ENCODE measurements at regions not wholly inside any gene's neighbourhood (a gene's known extent, or its start where the extent isn't known, plus 50 kb on each side); places are given as distances from the start of the nearest gene placed in this dataset.

DNA sequence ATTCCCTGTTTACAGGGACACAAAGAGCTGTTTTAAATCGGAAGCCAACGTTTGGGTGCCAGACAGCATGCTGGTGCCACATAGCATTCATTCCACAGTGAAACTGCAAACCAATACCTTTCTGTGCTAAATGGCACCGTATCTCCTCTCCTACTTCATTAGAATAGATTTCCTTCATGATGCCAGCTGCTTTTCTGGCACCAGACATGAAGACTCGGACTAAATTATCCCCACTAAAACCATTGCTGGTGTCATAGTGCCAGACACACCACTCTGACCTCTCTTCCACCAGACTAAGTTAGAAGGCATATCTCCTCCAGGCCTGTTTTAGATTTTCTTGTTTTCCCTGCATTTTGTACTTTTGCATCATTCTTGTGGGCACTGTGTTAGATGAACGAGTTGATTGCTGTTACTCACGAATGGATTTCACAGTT lies 155.1 kb downstream of the ETV1 start:
- TF ChIP-seq EZH2phosphoT487 (IDR thresholded peaks at IDR 0.05; ENCODE audit: low read length) (no peak), EZH2 (optimal IDR thresholded peaks at IDR 0.05; ENCODE audit: low read depth, low read length) (no peak)
- TF ChIP-seq, protein P1, sequence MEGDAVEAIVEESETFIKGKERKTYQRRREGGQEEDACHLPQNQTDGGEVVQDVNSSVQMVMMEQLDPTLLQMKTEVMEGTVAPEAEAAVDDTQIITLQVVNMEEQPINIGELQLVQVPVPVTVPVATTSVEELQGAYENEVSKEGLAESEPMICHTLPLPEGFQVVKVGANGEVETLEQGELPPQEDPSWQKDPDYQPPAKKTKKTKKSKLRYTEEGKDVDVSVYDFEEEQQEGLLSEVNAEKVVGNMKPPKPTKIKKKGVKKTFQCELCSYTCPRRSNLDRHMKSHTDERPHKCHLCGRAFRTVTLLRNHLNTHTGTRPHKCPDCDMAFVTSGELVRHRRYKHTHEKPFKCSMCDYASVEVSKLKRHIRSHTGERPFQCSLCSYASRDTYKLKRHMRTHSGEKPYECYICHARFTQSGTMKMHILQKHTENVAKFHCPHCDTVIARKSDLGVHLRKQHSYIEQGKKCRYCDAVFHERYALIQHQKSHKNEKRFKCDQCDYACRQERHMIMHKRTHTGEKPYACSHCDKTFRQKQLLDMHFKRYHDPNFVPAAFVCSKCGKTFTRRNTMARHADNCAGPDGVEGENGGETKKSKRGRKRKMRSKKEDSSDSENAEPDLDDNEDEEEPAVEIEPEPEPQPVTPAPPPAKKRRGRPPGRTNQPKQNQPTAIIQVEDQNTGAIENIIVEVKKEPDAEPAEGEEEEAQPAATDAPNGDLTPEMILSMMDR (IDR thresholded peaks at IDR 0.05; ENCODE audit: low read length) = no peak
- no peaks in the 10 kb centered on the region for H4K20me1 ChIP-seq (ENCODE audit: insufficient read depth, low read length)
- no peak overlapping the region for H3K4me2 ChIP-seq (ENCODE audit: low read depth, low read length)
- H3K9me2 ChIP-seq (replicated peaks; ENCODE audit: insufficient read depth, low read length) = no peaks in the 10 kb centered on the region
- no peaks in the 10 kb centered on the region for H3K9me3 ChIP-seq (replicated peaks; ENCODE audit: insufficient read depth, low read length)
- no peak for DNase-seq
- no peaks in the 10 kb centered on the region for H3K27me3 ChIP-seq (replicated peaks; ENCODE audit: insufficient read depth, low read length)
- H3K9ac ChIP-seq (ENCODE audit: low read length) = no peak overlapping the region
- H3F3A ChIP-seq (ENCODE audit: insufficient read depth, low read length) = no peaks in the 10 kb centered on the region
- no peak overlapping the region for H3K4me3 ChIP-seq (ENCODE audit: low read length)
- no peak overlapping the region for H3K27ac ChIP-seq (ENCODE audit: low read length)
- no peak overlapping the region for H2AFZ ChIP-seq (ENCODE audit: low read length)
- no peaks in the 10 kb centered on the region for H3K79me2 ChIP-seq (ENCODE audit: low read length)
- no peaks in the 10 kb centered on the region for H3K36me3 ChIP-seq (replicated peaks; ENCODE audit: insufficient read depth, low read length)
- H3K4me1 ChIP-seq (ENCODE audit: low read length) = no peaks in the 10 kb centered on the region

DNA sequence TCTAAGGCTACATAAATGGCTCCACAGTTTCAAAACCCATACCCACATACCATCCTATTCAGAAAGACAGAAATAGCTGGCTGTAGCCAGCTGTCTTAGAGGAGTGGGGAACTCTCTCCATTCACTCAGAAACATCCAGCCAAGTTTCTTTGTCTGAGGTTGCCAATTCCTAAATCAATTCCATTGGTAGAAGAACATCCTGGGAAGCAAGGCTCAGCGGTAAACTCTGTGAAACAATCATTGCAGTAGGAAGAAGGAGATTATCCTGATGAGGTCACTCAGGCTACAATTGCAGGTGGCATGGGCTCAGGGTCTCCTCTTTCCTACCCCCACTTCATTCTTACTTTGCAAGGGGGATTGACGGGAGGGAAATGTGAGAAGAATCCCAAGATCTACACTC lies 154.0 kb downstream of the ETV1 start:
- Histone ChIP-seq H2AFZ (ENCODE audit: low read length) (no peak overlapping the region), H3K9me3 (replicated peaks; ENCODE audit: insufficient read depth, low read length) (no peaks in the 10 kb centered on the region), H3F3A (ENCODE audit: insufficient read depth, low read length) (no peaks in the 10 kb centered on the region), H3K27ac (ENCODE audit: low read length) (no peak overlapping the region), H3K4me1 (ENCODE audit: low read length) (no peaks in the 10 kb centered on the region), H3K9me2 (replicated peaks; ENCODE audit: insufficient read depth, low read length) (no peaks in the 10 kb centered on the region), H3K36me3 (replicated peaks; ENCODE audit: insufficient read depth, low read length) (no peaks in the 10 kb centered on the region), H3K4me3 (ENCODE audit: low read length) (no peak overlapping the region), H3K27me3 (replicated peaks; ENCODE audit: insufficient read depth, low read length) (no peaks in the 10 kb centered on the region), H3K9ac (ENCODE audit: low read length) (no peak overlapping the region), H3K79me2 (ENCODE audit: low read length) (no peaks in the 10 kb centered on the region), H4K20me1 (ENCODE audit: insufficient read depth, low read length) (no peaks in the 10 kb centered on the region), H3K4me2 (ENCODE audit: low read depth, low read length) (no peak overlapping the region)
- TF ChIP-seq, protein P1 (IDR thresholded peaks at IDR 0.05; ENCODE audit: low read length) = no peak
- TF ChIP-seq EZH2 (optimal IDR thresholded peaks at IDR 0.05; ENCODE audit: low read depth, low read length) (no peak), EZH2phosphoT487 (IDR thresholded peaks at IDR 0.05; ENCODE audit: low read length) (no peak)
- no peak for DNase-seq

DNA sequence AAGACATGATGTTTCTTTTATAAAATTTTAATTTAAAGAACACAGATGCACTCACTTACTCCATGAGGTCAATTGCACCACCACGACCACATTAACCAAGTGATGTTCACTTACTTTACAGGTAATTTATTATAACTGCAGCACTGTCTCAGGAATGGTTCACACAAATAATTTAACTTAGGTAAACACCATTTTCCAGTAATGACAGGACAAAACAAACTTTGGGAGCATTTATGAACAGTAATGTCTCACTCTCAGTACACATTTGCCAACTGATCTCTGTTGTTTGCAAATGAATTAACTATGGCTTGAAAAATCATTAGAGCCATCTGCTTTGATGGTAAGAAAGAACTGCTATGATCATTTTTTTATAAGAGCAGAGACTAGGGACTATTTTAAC lies 150.4 kb downstream of the ETV1 start:
- Histone ChIP-seq H3K9me2 (replicated peaks; ENCODE audit: insufficient read depth, low read length) (no peaks in the 10 kb centered on the region), H3K4me3 (ENCODE audit: low read length) (no peak overlapping the region), H2AFZ (ENCODE audit: low read length) (no peak overlapping the region), H3K27ac (ENCODE audit: low read length) (no peak overlapping the region), H3K9me3 (replicated peaks; ENCODE audit: insufficient read depth, low read length) (no peaks in the 10 kb centered on the region; the same call in 1 of the 2 replicates), H3K9ac (ENCODE audit: low read length) (no peak overlapping the region), H3K4me2 (ENCODE audit: low read depth, low read length) (no peak overlapping the region), H3K79me2 (ENCODE audit: low read length) (no peaks in the 10 kb centered on the region), H3K4me1 (ENCODE audit: low read length) (no peaks in the 10 kb centered on the region), H3K27me3 (replicated peaks; ENCODE audit: insufficient read depth, low read length) (no peaks in the 10 kb centered on the region), H3K36me3 (replicated peaks; ENCODE audit: insufficient read depth, low read length) (no peaks in the 10 kb centered on the region), H4K20me1 (ENCODE audit: insufficient read depth, low read length) (no peaks in the 10 kb centered on the region), H3F3A (ENCODE audit: insufficient read depth, low read length) (no peaks in the 10 kb centered on the region)
- TF ChIP-seq, protein P1 (IDR thresholded peaks at IDR 0.05; ENCODE audit: low read length) = no peak
- no peak for TF ChIP-seq EZH2phosphoT487 (IDR thresholded peaks at IDR 0.05; ENCODE audit: low read length)
- TF ChIP-seq EZH2 (optimal IDR thresholded peaks at IDR 0.05; ENCODE audit: low read depth, low read length) = no peak
- no peak for DNase-seq
